ENCODE measurements at regions not wholly inside any gene's neighbourhood (a gene's known extent, or its start where the extent isn't known, plus 50 kb on each side); places are given as distances from the start of the nearest gene placed in this dataset.
"Not testable (repeated sequence)": the region's sequence is repeated elsewhere in the genome, so short reads cannot be mapped to it uniquely, and the experiment has no call there.

DNA sequence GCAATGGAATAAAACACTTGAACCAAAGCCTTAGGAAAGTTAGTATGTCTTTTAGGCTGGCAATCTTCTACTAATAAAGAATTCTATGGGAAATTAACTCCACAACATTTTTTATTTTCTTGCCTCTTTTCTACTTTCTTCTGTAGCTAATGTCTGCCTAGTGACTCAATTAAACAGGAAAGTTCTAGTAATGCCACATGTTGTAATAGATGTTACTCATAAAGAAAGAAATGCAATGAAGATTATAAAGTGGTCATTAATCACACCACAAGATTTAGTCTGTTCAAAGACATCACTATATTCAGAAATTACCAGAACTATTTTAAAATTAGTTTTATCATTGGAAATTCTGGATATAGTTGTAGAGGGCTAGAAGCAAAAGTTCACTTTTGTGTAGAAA lies 329.7 kb downstream of the SI start:
- no peak for DNase-seq (ENCODE audit: low spot score)

DNA sequence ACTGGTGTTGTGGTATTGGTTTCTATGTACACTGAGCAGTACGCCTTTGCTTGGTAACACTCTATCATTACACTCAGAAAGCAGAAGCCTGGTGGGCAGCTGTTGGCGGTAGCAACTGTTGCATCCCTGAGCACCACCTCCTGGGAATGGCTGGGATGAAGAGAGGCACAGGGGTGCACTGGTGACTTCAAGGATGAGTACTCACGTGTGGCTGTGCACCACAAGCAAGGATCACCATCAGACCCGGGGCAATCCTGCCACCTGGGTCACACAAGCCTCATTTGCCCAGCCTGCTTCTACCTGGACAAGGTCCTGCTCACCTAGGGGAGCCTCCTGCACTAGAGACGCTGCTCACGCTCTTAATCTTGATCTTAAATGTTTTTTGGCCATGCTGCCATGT lies 336.4 kb downstream of the SI start:
- DNase-seq (ENCODE audit: low spot score) = no peak

GRCh38 chr3:164737174-164737573 lies 341.1 kb downstream of the SI start:
- no peak for DNase-seq (ENCODE audit: low spot score)

DNA sequence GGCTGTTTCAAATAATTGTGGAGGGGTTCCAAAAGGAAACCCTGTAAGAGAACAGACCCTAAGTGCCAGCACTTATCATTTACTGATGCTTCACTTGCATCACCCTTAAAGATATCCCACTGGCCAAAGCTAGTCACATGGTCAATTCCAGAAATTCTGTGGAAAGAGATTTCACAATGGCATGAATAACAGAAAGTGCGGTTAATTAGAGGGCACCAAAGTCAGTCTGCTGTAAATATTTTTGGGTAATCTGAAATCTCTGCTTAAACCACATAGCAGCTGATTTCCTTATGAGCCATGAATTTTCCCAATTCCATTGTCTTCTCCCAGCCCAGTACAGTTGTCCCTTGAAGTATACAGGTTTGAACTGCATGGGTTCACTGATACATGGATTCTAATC lies 346.1 kb downstream of the SI start:
- no peak for DNase-seq (ENCODE audit: low spot score)

GRCh38 chr3:164730815-164731360 lies 347.4 kb downstream of the SI start:
- no peak for DNase-seq (ENCODE audit: low spot score)

- no peak for DNase-seq (ENCODE audit: low spot score)
Observed at GRCh38 chr3:164723396-164723795, 354.9 kb downstream of the SI start.

GRCh38 chr3:164702808-164703207 lies 375.5 kb downstream of the SI start:
- not testable (repeated sequence) for DNase-seq (ENCODE audit: low spot score)

GRCh38 chr3:164687902-164688301 lies 390.4 kb downstream of the SI start:
- no peak for DNase-seq (ENCODE audit: low spot score)

DNA sequence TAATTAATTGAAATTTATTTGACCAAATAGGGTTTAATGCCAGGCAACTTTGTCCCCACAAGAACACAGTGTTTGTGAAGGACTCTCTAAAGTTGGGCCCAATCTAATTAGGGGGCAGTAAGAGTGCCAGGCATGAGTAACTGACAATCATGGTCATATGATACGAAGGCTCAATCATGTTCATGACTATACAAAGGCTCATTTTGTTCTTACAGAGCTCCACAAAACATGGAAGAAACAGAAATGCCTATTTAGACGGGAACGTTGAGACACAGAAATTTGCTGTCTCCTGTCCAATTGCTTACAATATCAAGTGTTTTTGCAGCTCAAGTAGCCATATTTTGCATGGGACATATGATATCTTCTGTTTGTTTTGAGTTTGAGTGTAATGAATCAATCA lies 391.1 kb downstream of the SI start:
- peak; percentile 71 for DNase-seq (ENCODE audit: low spot score)

DNA sequence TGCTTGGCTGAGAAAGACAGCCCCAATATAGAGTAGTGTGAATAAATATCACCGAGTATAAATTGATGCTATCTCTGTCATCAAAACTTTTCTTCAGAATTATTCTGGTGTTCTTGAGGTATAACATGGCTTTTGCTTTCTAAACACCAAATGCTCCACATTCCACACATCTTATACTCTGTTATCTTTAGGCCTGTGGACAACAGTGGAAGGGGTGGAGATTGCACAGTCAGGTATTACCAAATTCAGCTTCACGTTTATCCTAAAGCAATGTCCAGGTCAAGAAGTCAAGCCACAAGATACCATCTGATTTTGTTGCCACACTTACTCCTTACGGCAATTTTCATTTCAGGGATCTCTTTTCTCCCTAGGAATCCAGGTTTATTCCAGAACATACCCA lies 394.8 kb downstream of the SI start:
- DNase-seq (ENCODE audit: low spot score) = no peak

DNA sequence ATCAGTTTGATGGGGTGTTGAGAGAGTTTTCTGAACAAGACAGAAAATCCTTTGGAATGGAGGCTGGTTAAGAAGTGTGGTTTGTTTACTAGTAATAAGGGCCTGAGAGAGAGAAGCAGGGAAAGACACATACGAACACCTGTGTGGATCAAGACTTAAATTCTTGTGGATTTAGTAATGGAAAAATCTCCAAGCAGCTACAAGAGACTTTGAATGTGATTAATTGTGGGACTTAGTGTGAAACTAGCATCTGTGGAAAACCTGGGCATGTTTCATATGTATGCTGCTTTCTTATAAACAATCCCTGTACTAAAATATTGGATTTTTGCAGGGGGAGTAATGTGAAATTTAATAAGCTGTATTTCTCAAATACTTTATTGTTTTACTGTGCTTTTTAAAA lies 399.1 kb downstream of the SI start:
- DNase-seq (ENCODE audit: low spot score) = no peak

DNA sequence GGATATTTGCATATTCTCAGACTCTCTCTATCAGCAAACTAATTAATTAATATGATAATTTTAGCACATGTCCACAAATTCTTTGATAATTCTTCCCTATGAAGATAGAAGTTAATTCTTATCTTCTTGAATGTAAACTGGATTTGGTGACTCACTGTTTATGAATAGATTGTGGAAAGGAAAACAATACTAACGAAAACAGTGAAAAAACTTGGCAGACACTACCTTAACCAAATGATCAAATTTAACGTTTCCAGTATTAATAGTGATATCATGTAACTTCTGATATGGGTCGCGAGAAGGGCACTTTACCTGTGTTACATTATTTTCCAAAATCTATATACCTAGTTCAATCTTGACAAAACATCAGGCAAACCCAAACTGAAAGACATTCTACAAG lies 401.0 kb downstream of the SI start:
- no peak for DNase-seq (ENCODE audit: low spot score)

DNA sequence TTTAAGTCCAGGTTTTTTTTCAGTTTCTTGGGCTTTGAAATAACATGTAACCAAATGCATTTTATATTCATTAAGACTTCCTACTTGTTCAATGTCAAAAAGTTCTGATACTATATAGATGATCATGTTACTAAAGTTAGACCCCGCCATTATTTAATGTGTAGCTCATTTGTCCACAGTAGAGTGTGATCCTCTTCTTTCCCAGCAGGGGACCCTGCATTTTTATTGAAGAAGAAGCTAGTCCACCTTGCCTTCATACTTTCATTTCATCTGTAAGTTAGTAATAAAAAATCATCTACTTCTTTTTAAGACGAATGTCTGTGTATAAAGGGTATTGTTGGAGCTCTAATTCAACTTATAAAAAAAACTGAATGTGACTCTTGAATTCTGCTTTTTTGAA lies 404.6 kb downstream of the SI start:
- DNase-seq (ENCODE audit: low spot score) = no peak

- no peak for DNase-seq (ENCODE audit: low spot score)
Observed at GRCh38 chr3:164658125-164658524, 420.2 kb downstream of the SI start.

GRCh38 chr3:164657631-164658030 lies 420.7 kb downstream of the SI start:
- no peak for DNase-seq (ENCODE audit: low spot score)

GRCh38 chr3:164655462-164655861 lies 422.8 kb downstream of the SI start:
- no peak for DNase-seq (ENCODE audit: low spot score)

GRCh38 chr3:164641071-164641470 lies 437.2 kb downstream of the SI start:
- no peak for DNase-seq (ENCODE audit: low spot score)

- DNase-seq (ENCODE audit: low spot score) = no peak
Observed at GRCh38 chr3:164640591-164640990, 437.7 kb downstream of the SI start.

DNA sequence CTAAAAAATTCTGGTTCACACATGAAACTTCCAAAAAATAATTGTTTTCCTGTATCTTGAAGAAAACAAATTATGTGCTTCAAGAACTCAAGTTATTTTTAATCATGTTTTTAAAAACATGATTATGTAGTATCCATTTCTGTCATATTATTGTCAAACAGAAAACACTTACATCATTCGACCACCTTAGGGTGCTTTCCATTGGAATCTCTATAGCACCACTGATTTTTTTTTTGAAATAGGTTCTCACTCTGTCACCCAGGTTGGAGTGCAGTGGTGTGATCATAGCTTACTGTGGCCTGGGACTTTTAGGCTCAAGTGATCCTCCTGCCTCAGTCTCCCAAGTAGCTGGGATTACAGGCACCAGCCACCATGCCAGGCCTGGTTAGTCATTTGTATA lies 457.3 kb downstream of the SI start:
- no peak for DNase-seq (ENCODE audit: low spot score)

- no peak for DNase-seq (ENCODE audit: low spot score)
Observed at GRCh38 chr3:164620423-164620822, 457.9 kb downstream of the SI start.

- DNase-seq (ENCODE audit: low spot score) = no peak
Observed at GRCh38 chr3:164612751-164613150, 465.5 kb downstream of the SI start.

- DNase-seq (ENCODE audit: low spot score) = peak; percentile 4
Observed at GRCh38 chr3:164608554-164609276, 469.6 kb downstream of the SI start.

- no peak for DNase-seq (ENCODE audit: low spot score)
Observed at GRCh38 chr3:164604687-164605086, 473.6 kb downstream of the SI start.

- no peak for DNase-seq (ENCODE audit: low spot score)
Observed at GRCh38 chr3:164577667-164578210, 500.6 kb downstream of the SI start.

Measured in pons (tissue), 1 donor.